NCI-H146 treated with DMSO at 0.1 percent for 48 hours (cell line): ENCODE measurements at regions not wholly inside any gene's neighbourhood (a gene's known extent, or its start where the extent isn't known, plus 50 kb on each side); places are given as distances from the start of the nearest gene placed in this dataset.
"Not testable (repeated sequence)": the region's sequence is repeated elsewhere in the genome, so short reads cannot be mapped to it uniquely, and the experiment has no call there.

Source experiments
- DNase-seq: peaks from one replicate; lab custom pipeline; 2025; ENCODE audit not compliant: unreplicated experiment; lab: John Stamatoyannopoulos, UW

DNA sequence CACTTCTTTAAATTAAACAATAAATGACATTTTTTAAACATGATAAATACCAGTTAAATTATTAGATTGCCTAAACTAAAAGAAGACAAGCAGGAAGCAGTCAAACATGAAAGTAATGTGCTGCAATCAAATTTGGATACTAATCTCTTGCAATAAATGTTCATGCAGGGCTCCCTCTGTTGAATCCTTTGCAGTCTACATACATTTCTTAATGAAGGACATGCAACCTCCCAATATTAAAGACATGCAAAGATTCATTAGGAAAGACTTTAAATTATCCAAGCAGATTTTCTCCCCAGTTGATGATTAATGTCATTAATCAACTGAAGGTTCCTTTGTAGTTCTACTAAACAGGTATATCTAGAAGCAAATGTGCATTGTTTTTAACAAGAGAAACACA, 245.4 kb downstream of the ZIC4 start:
- no peak for DNase-seq

DNA sequence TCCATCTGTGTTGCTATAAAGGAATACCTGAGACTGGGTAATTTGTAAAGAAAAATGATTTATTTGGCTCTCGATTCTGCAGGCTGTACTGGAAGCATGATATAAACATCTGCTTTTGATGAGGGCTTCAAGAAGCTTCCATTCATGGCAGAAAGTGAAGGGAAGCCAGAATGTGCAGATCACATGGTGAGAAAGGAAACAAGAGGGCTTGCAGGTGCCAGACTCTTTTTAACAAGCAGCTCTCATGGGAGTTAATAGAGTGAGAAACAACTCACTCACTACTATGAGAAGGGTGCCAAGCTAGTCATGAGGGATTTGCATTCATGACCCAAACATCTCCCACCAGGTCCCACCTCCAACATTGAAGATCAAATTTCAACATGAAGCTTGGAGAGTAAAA, 247.2 kb downstream of the ZIC4 start:
- DNase-seq: no peak

DNA sequence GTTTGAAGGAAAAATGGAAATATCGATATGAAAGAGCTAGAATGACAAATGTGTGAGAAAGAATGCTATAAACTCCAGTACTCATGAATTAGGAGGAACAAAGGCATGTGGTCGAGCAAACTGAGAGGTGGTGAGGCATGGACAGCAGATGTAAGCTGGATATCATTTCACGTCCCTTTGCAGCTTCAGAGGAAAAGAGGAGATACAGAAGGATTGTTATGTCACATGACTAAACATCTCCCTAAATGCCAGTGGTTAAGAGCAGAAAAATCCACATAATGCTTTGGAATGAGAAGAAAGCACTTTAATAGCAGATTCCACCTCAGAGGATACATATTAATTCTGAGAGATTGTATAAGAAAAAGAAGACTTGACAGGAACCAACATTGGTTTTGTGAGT, 248.7 kb downstream of the ZIC4 start:
- DNase-seq: no peak

DNA sequence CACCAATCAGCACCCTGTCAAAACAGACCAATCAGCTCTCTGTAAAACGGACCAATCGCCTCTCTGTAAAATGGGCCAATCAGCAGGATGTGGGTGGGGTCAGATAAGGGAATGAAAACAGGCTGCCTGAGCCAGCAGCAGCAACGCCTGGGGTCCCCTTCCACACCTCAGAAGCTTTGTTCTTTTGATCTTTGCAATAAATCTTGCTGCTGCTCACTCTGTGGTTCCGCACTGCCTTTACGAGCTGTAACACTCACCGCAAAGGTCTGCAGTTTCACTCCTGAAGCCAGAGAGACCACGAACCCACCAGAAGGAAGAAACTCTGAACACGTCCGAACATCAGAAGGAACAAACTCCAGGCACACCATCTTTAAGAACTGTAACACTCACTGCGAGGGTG, 251.4 kb downstream of the ZIC4 start:
- DNase-seq: not testable (repeated sequence)

DNA sequence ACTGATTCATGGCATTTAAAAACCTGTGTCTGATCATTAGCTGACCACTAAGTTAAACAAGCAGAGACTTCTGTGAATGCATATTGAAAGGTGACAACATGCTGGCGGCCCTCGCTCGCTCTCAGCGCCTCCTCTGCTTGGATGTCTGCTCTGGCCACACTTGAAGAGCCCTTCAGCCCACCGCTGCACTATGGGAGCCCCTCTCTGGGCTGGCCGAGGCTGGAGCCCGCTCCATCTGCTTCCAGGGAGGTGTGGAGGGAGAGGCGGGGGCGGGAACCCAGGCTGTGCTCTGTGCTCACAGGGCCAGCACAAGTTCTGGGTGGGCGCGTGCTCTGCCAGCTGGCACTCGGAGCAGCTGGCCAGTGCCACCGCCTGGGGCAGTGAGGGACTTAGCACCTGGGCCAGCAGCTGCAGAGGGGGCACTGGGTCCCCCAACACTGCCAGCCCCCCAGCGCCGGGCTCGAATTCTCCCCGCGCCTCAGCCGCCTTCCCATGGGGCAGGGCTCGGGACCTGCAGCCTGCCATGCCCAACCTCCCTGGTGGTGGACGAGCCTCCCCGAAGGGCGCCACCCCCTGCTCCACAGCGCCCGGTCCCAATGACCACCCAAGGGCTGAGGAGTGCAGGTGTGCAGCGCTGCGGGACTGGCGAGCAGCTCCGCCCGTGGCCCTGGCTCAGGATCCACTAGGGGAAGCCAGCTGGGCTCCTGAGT, 252.4 kb downstream of the ZIC4 start:
- no peak for DNase-seq

DNA sequence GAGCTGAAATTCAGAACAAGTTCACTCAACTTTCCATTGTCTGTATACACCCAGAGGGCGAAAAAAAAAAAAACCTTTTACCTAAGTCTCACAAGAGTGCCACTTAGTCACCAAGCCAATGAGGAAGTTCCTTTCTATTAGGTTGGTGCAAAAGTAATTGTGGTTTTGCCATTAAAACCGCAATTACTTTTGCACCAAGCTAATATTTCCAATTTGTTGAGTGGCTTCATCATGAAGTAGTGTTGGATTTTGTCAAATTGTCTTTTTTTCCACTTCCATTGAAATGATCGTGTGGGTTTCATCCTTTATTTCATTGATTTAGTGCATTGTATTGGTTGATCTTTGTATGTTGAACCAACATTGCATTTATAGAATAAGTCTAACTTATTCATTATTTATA, 253.9 kb downstream of the ZIC4 start:
- no peak for DNase-seq

DNA sequence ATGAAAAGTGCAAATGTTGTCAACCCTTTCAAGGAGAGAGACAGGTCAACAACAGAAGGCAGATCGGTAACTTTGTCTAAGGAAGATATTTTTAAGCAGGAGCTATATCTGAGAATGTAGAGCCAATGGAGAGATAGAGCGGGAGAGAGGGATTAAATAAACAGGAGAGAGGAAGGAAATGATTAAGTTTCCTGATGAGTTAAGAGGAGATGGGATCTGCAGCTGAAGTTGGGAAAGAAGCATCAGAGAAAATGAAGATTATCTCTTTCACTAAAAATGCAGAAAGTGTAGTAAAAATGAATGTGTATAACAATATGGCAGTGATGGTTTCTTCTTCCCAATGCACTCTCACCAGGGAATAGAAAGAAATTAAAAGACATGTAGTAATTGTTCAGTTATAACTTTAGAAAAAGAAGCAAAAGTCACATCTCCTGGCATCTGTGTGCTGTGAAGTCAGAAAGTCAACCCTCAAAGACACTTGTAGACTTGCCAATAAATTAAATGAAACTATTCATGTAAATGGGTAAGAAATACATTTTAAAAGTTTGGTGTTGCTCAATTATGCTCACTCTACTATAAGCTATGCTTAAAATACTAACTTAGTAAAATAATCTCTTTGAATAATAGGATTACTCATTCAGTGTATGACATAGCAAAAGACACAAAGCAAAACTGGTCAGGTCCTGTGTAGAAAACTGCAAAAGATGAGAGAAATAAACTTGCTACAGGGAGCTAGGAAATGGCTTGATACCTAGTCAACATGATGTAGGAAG, 264.6 kb downstream of the ZIC4 start:
- DNase-seq: no peak

DNA sequence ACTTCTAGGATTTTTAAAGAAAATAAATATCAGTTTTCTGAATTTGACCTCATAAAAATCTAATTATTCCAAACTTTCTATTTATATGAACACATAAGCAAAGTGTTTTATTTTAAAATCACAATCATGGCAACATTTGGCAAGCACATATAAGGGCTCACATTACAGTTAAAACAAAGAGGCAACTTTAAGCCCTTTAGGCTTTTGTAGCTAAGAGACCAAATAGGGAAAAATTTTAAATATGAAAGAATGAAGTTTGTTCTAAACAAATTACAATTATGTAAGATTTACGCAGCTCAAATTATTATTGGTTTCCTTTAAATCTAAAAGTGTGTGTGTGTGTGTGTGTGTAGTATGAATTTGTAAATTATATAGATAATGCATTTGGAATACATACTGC, 267.0 kb downstream of the ZIC4 start:
- DNase-seq: no peak

DNA sequence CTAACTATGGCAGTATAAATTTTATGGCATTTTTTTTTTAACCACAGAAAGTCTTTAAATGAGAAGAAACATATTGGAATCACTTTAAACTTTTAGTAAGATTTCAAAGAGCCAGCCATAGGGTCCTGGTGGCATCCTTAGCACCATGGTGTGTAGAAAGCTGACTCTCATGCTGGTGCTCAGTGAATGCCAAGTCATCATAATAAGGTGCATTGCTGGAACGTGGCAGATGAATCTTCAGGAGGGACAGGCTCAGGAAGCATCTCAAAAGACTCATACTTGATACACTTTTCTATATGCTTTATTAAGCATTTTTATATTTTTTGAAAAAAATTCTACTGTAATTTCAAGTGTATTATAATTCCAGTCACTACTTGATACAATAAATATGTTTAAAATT, 274.2 kb downstream of the ZIC4 start:
- DNase-seq: no peak

DNA sequence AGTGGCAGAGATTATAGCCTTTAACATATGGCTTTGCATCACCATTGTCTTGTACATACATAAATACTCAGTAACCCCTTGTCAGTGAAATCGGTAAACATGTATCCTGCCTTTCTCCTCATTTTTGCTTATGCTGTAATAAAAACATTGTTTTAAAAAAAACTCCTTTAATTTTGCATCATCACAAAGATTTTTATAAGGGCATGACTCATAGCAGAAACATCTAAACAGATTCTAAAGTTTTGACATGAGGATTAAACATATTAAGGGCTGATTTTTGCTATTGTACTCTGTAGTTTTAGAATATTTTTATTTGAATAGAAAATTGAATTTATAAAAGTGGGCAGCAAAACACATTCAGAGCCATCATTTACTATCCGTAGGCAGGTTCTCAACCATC, 275.9 kb downstream of the ZIC4 start:
- DNase-seq: no peak

DNA sequence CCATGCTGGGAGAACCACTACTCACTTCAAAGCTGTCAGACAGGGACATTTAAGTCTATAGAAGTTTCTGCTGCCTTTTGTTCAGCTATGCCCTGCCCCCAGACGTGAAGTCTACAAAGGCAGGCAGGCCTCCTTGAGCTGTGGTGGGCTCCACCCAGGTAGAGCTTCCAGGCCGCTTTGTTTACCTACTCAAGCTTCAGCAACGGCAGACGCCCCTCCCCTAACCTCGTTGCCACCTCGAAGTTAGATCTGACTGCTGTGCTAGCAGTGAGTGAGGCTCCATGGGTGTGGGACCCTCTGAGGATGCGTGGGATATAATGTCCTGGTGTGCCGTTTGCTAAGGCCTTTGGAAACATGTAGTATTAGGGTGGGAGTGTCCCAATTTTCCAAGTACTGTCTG, 276.7 kb downstream of the ZIC4 start:
- DNase-seq: no peak

DNA sequence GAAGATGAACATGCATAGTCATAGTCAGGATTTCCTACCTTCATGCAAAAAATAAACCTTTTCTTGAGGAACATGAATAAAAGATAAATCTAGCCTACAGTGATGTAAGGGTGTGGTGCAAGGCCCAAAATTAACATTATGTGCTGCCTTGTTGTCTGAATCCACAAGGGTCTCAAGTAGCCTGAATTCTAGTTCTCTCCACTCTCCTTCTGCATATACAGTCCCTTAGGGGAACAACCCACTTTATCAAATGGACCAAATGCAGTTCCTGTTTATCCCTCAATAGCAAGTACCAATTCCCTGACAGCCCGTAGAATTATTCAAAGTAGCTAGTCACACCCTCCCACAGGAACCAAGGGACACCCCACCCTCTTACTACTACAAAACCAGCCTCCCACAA, 284.0 kb downstream of the ZIC4 start:
- DNase-seq: no peak

DNA sequence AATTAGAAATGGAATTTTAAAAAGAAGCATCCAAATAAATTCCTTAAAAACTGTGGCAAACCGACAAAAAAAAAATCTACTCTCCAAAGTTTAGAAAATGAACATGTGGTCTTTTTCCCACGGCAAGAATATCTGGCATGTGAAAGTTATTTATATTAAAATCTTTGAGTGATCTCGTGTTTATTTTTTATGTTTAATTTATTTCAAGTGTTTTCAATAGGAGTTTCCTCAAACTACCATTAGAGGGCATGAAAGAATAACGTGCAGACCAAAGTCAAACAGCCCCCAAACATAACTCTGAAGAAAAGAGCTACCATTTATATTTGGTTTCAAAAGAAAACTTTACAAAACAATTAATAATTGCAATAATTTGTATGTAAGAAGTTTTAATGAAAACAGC, 286.4 kb downstream of the ZIC4 start:
- DNase-seq: peak; percentile 39

DNA sequence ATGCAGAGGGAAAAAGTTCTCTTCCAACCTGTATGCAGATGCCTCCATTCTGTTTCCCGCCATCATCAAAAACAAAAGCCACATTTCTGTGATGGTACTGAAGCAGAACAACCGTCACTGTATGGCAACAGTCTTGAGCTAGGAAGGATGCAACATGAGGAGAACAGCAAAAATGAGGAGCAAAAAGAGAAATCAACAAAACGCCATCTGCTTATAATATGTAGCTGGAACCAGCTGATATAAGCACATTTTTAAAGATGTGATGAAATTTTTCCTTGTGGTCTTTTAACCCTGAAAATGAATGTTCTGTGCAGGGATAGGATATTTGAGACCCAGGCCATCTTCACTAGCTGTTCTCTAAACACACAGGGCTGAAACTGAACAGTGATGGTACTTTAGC, 287.0 kb downstream of the ZIC4 start:
- DNase-seq: no peak

DNA sequence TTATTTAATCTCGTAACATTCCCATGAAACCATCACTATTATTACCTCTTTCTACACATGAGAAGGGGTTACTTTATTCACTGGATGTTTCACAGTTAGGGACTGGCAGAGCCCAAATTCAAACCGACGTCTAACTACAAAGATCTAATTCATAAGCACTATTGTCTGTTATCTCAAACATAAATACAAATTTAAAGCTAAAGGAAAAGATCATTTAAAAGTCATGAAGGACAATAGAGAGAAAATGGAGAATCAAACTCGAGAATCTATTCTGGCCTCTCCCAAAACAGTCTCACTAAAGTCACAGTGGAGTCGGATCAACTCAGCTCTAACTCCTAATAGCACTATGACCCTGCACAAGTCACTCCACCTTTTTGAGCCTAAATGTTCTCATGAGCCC, 287.7 kb downstream of the ZIC4 start:
- no peak for DNase-seq

DNA sequence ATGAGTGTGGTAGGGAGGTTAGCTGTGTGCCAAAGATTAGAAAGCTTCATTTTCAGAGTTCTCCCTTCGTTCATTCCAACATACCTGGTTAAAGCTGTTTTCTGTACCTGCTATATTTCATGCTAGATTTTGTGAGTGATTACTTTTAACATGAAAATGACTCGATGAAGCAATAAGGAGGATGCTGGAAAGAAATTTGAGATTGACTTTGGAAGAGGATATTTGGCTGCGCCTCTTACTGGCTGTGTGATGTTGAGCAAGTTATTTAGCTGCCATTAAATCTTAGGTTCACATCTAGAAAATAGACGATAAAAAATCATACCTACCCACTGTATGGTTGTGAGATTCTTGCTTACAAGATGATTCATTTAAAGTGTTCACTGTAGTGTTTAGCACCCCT, 288.7 kb downstream of the ZIC4 start:
- no peak for DNase-seq

DNA sequence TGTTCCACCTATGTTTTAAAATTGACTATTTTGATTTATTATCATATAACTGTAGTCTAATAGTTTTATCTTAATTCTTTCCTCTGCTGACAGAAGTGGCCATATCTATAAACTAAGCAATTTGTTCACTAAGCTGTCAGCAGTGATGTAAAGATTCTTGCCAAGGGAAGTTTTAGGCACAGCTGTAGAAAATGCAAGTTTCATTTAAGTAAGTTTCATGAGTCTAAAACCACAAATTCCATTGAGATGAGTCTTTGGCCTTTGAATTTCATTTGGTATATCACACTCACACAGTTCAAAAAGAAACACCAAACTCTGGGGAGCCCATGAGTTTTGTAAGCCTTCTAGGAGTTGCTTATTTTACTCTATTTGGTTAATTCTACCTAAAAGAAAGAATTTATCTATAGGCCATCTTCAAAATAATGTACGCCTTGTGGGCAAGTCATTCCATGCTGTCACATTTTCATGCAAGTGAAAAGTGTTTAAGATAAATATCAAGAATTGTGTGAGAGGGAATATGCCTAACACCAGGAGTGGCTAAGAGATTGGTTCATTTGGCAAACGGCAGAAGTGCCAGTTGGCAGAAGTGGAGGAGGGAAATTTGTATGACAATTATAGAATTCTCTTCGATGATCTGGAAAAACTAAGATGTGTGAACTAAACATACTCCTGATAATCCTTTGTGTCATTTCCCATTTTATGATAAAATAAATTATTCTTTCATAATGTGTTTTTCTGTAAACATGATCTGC, 292.9 kb downstream of the ZIC4 start:
- no peak for DNase-seq

DNA sequence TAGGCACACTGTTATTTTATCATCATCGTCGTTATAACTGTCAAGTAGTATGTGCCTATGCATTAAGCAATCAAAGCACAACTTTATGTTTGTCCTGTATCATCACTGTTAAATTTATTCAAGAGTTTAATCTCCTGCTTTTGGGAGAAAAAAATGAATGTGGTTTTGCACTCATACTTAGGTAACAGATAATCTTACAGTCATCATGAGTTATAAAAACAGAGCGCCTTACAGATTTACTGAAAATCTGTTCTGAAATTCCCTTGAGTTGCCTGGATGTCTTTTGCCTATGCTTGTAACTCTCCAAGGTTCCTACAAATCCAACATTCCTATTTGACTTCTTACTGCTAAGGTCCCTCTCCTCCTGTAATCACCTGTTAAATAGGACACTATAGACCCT, 307.3 kb downstream of the ZIC4 start:
- no peak for DNase-seq

DNA sequence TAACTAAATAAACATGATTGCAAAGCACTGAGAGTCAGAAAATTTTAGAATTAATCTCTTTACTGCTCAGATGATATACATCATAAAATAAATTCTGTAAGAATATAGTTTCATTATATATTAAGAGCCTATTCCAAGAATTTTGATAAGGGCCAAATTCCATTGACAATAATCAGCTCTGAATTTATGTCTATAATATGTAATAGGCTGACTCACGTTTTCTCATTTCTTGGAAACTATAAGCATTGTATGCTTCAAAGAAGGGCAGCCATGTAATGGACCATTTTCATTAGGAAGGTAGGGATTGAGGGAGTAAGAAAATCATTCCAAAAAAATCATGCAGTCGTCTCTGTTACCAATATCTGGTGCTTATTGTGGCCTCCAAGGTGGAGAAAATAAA, 315.9 kb downstream of the ZIC4 start:
- no peak for DNase-seq

DNA sequence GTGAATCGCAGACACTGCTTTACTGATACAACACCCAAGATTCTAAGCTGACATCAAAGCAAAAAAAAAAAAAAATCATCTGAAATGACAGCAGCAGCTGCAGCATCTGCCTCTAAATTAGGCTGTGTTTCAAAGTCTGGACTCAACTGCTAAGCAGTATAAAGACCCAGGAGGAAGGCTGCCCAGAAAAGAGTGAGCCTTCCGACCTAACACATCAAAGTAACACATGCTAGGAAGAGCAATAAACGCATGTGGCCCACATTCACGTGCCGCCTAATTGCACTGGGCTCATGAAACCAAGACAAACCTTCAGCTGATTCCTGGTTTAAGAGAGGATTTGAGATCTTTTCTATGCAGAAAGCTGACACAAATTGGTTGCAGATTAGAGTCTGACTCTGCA, 317.1 kb downstream of the ZIC4 start:
- DNase-seq: peak; percentile 13

DNA sequence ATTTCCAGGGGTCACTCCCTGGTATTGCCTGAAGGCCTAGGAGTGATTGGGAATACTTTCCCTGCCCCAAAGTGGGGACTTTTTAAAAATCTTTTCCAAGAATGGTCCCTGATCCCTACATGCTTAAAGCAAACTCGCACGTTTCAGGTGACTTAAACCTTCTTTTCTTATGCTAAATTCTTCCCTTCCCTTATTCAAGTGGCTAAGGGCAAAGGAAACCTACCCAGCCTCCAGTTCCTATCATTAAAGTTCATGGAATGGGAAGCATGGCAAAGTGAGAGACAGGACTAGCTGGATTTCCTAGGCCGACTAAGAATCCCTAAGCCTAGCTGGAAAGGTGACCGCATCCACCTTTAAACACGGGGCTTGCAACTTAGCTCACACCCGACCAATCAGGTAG, 346.8 kb downstream of the ZIC4 start:
- not testable (repeated sequence) for DNase-seq

DNA sequence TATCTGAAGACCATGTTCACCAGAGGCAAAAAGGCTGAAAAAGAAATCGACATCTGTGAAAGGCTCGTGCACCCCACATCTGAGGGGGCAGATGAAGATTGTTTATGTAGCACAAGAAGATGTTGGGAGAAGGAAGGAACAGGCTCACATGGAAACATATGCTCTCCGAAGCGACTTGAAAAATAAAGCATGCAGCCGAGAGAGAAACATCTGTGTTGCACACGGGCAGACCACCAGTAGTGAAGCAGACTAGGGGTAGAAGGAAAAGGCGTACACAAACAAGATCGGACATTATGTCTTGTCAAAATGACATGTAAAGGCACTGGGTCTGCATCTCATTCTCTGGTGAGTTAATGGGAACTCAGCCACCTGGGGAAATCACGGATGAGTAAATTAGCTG, 356.5 kb downstream of the ZIC4 start:
- no peak for DNase-seq
